Gastroesophageal sphincter (tissue), 3 donors: ENCODE measurements at regions not wholly inside any gene's neighbourhood (a gene's known extent, or its start where the extent isn't known, plus 50 kb on each side); places are given as distances from the start of the nearest gene placed in this dataset.

ENCODE experiments used
- CTCF ChIP-seq, 4 experiments: fragments of 200-600 bp in 2 of 4; fragments of 450-650 bp in 2 of 4; sonication (generic) in 1 of 4; IDR thresholded peaks; one replicate each; pipeline ENCODE4 v1.5.1; 2017 to 2019; ENCODE audit warnings: antibody characterized with exemption in 4 of 4, mild to moderate bottlenecking in 2 of 4, moderate library complexity in 2 of 4
- EP300 ChIP-seq: sonication (generic); formaldehyde crosslinking; IDR thresholded peaks from one replicate; pipeline ENCODE4 v1.6.1; 2017; ENCODE audit warnings: antibody characterized with exemption, mild to moderate bottlenecking
- POLR2AphosphoS5 ChIP-seq: sonication (generic); formaldehyde crosslinking; IDR thresholded peaks from one replicate; pipeline ENCODE4 v1.6.1; 2017; ENCODE audit warnings: antibody characterized with exemption

GRCh38 chr5:136527311-136527710, 162.0 kb upstream of the TRPC7 start:
- no peak for TF ChIP-seq EP300
- TF ChIP-seq CTCF (IDR thresholded peaks at IDR 0.05) = no peak
- no peak for TF ChIP-seq POLR2AphosphoS5
